ENCODE measurements at regions not wholly inside any gene's neighbourhood (a gene's known extent, or its start where the extent isn't known, plus 50 kb on each side); places are given as distances from the start of the nearest gene placed in this dataset.

- DNase-seq (ENCODE audit: low spot score) (no peak), ATAC-seq (ENCODE audit: insufficient number of reproducible peaks, low FRiP score, low read depth) (no peak)
- Histone ChIP-seq H3K36me3 (no peaks in the 10 kb centered on the region), H3K27ac (no peak overlapping the region), H3K27me3 (replicated peaks; ENCODE audit: insufficient read depth) (no peaks in the 10 kb centered on the region), H3K4me1 (ENCODE audit: control insufficient read depth in 1 of 2, low read depth in 2 of 2) (peaks cover 0 to 11% of the 10 kb centered on the region in 2 donors), H3K9me3 (no peaks in the 10 kb centered on the region), H3K4me3 (no peak overlapping the region)
- TF ChIP-seq CTCF (IDR thresholded peaks at IDR 0.05), result no peak
Observed at GRCh38 chr21:18771845-18772380, 368.3 kb upstream of the TMPRSS15 start.

GRCh38 chr21:18772404-18772803, 368.8 kb upstream of the TMPRSS15 start:
- Histone ChIP-seq H3K9me3 (no peaks in the 10 kb centered on the region), H3K36me3 (no peaks in the 10 kb centered on the region), H3K4me1 (ENCODE audit: control insufficient read depth in 1 of 2, low read depth in 2 of 2) (peaks cover 0 to 11% of the 10 kb centered on the region in 2 donors), H3K27me3 (replicated peaks; ENCODE audit: insufficient read depth) (no peaks in the 10 kb centered on the region), H3K4me3 (no peak overlapping the region), H3K27ac (no peak overlapping the region)
- no peak for TF ChIP-seq CTCF (IDR thresholded peaks at IDR 0.05)
- no peak for ATAC-seq (ENCODE audit: insufficient number of reproducible peaks, low FRiP score, low read depth)
- no peak for DNase-seq (ENCODE audit: low spot score)

GRCh38 chr21:18772897-18773296, 369.3 kb upstream of the TMPRSS15 start:
- DNase-seq (ENCODE audit: low spot score) (no peak), ATAC-seq (ENCODE audit: insufficient number of reproducible peaks, low FRiP score, low read depth) (no peak)
- Histone ChIP-seq H3K4me1 (ENCODE audit: control insufficient read depth in 1 of 2, low read depth in 2 of 2) (peaks cover 0 to 11% of the 10 kb centered on the region in 2 donors), H3K27me3 (replicated peaks; ENCODE audit: insufficient read depth) (no peaks in the 10 kb centered on the region), H3K4me3 (no peak overlapping the region), H3K36me3 (no peaks in the 10 kb centered on the region), H3K27ac (no peak overlapping the region), H3K9me3 (no peaks in the 10 kb centered on the region)
- TF ChIP-seq CTCF (IDR thresholded peaks at IDR 0.05), result no peak

- Histone ChIP-seq H3K4me1 (ENCODE audit: control insufficient read depth in 1 of 2, low read depth in 2 of 2) (peaks cover 0 to 11% of the 10 kb centered on the region in 2 donors), H3K27me3 (replicated peaks; ENCODE audit: insufficient read depth) (no peaks in the 10 kb centered on the region), H3K4me3 (no peak overlapping the region), H3K36me3 (no peaks in the 10 kb centered on the region), H3K9me3 (no peaks in the 10 kb centered on the region), H3K27ac (no peak overlapping the region)
- ATAC-seq (ENCODE audit: insufficient number of reproducible peaks, low FRiP score, low read depth), result no peak
- no peak for TF ChIP-seq CTCF (IDR thresholded peaks at IDR 0.05)
- no peak for DNase-seq (ENCODE audit: low spot score)
Observed at GRCh38 chr21:18776936-18777335, 373.4 kb upstream of the TMPRSS15 start.

- H3K36me3 ChIP-seq, result no peaks in the 10 kb centered on the region
- ATAC-seq (ENCODE audit: insufficient number of reproducible peaks, low FRiP score, low read depth), result no peak
- no peak overlapping the region for H3K4me3 ChIP-seq
Observed at GRCh38 chr21:18782721-18783120, 379.1 kb upstream of the TMPRSS15 start.

More at GRCh38 chr21:18782721-18783120, 379.1 kb upstream of the TMPRSS15 start:
- no peak for DNase-seq (ENCODE audit: low spot score)
- Histone ChIP-seq H3K9me3 (no peaks in the 10 kb centered on the region), H3K27me3 (replicated peaks; ENCODE audit: insufficient read depth) (no peaks in the 10 kb centered on the region), H3K27ac (no peak overlapping the region), H3K4me1 (ENCODE audit: control insufficient read depth in 1 of 2, low read depth in 2 of 2) (no peaks in the 10 kb centered on the region)
- TF ChIP-seq CTCF (IDR thresholded peaks at IDR 0.05), result no peak
